Panc1 (cell line): ENCODE measurements at regions not wholly inside any gene's neighbourhood (a gene's known extent, or its start where the extent isn't known, plus 50 kb on each side); places are given as distances from the start of the nearest gene placed in this dataset.

Experiments
- CTCF ChIP-seq: fragments of 450-650 bp; IDR thresholded peaks from 2 replicates; pipeline ENCODE4 v1.5.1; 2017; ENCODE audit warnings: mild to moderate bottlenecking
- POLR2AphosphoS5 ChIP-seq: IDR thresholded peaks from 2 replicates; pipeline ENCODE4 v1.6.1; 2012; ENCODE audit warnings: mild to moderate bottlenecking, low read depth, low read length, moderate library complexity
- REST ChIP-seq, 2 experiments: IDR thresholded peaks; 2 replicates each; pipeline ENCODE4 v1.6.1; 2011 to 2012; ENCODE audit warnings: low read depth in 2 of 2, control low read depth in 1 of 2, low read length in 1 of 2, mild to moderate bottlenecking in 1 of 2, moderate library complexity in 1 of 2; ENCODE audit not compliant: insufficient read depth in 1 of 2

- TF ChIP-seq CTCF (no peak), POLR2AphosphoS5 (no peak), REST (IDR thresholded peaks at IDR 0.05; ENCODE audit: insufficient read depth in 1 of 2, low read depth in 2 of 2, low read length in 1 of 2) (no peak)
Observed at GRCh38 chr11:86726770-86727504, 54.5 kb upstream of the ME3 start.
